ENCODE measurements at regions not wholly inside any gene's neighbourhood (a gene's known extent, or its start where the extent isn't known, plus 50 kb on each side); places are given as distances from the start of the nearest gene placed in this dataset.

- no peak overlapping the region for H3K4me3 ChIP-seq (ENCODE audit: low read depth, low read length)
- no peak for TF ChIP-seq CTCF (IDR thresholded peaks at IDR 0.05; ENCODE audit: borderline replicate concordance, insufficient read depth, low read depth, low read length)
These were observed 579.2 kb upstream of the MGMT start for GRCh38 chr10:128887856-128888255.

GRCh38 chr10:128892005-128892404 lies 575.0 kb upstream of the MGMT start:
- no peak for TF ChIP-seq CTCF (IDR thresholded peaks at IDR 0.05; ENCODE audit: borderline replicate concordance, insufficient read depth, low read depth, low read length)
- H3K4me3 ChIP-seq (ENCODE audit: low read depth, low read length), result no peak overlapping the region

- TF ChIP-seq CTCF (IDR thresholded peaks at IDR 0.05; ENCODE audit: borderline replicate concordance, insufficient read depth, low read depth, low read length), result no peak
- no peak overlapping the region for H3K4me3 ChIP-seq (ENCODE audit: low read depth, low read length)
These were observed 572.4 kb upstream of the MGMT start for GRCh38 chr10:128894641-128895040.

GRCh38 chr10:128895473-128895872 lies 571.6 kb upstream of the MGMT start:
- no peak for TF ChIP-seq CTCF (IDR thresholded peaks at IDR 0.05; ENCODE audit: borderline replicate concordance, insufficient read depth, low read depth, low read length)
- no peak overlapping the region for H3K4me3 ChIP-seq (ENCODE audit: low read depth, low read length)

- no peak for TF ChIP-seq CTCF (IDR thresholded peaks at IDR 0.05; ENCODE audit: borderline replicate concordance, insufficient read depth, low read depth, low read length)
- no peak overlapping the region for H3K4me3 ChIP-seq (ENCODE audit: low read depth, low read length)
These were observed 570.8 kb upstream of the MGMT start for GRCh38 chr10:128896116-128896795.

- no peak for TF ChIP-seq CTCF (IDR thresholded peaks at IDR 0.05; ENCODE audit: borderline replicate concordance, insufficient read depth, low read depth, low read length)
- H3K4me3 ChIP-seq (ENCODE audit: low read depth, low read length), result no peak overlapping the region
These were observed 570.1 kb upstream of the MGMT start for GRCh38 chr10:128896963-128897362.

- no peak overlapping the region for H3K4me3 ChIP-seq (ENCODE audit: low read depth, low read length)
- TF ChIP-seq CTCF (IDR thresholded peaks at IDR 0.05; ENCODE audit: borderline replicate concordance, insufficient read depth, low read depth, low read length), result no peak
These were observed 569.5 kb upstream of the MGMT start for GRCh38 chr10:128897401-128898129.
